Retinal pigment epithelial cell (primary cell): ENCODE measurements at regions not wholly inside any gene's neighbourhood (a gene's known extent, or its start where the extent isn't known, plus 50 kb on each side); places are given as distances from the start of the nearest gene placed in this dataset.

ENCODE experiments used
- DNase-seq: peaks from one replicate; pipeline ENCODE4 v3.0.0-alpha.2; 2010; ENCODE audit warnings: low read depth
- H3K4me3 ChIP-seq: 2 replicates; pipeline ENCODE4 v1.5.1; 2011; ENCODE audit warnings: mild to moderate bottlenecking, low read length, control low read depth, moderate library complexity
- TF ChIP-seq, protein P1 (sequence below): conservative IDR thresholded peaks from 2 replicates; pipeline ENCODE4 v1.5.1; 2011; ENCODE audit warnings: low read depth, low read length, control low read depth, inconsistent platforms

DNA sequence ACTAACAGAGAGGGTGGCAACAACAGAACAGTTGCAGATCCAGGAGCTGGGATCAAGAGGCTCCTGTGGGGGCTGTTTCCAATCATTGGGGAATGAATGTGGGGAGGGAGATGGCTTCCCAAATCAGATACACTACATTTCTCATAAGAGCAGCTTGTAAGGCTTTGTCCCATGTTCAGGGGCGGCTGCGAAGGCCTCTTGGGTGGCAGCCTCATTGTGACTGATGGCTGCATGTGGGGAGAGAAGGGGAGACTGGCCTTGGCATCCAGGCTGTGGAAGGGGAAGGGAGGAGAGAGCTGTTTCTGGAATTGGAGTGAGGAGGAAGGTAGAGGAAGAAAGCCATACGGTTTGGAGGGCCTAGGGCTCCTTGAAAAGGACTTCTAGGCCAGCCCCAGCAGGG, 326.6 kb upstream of the RGMA start:
- TF ChIP-seq, protein P1, sequence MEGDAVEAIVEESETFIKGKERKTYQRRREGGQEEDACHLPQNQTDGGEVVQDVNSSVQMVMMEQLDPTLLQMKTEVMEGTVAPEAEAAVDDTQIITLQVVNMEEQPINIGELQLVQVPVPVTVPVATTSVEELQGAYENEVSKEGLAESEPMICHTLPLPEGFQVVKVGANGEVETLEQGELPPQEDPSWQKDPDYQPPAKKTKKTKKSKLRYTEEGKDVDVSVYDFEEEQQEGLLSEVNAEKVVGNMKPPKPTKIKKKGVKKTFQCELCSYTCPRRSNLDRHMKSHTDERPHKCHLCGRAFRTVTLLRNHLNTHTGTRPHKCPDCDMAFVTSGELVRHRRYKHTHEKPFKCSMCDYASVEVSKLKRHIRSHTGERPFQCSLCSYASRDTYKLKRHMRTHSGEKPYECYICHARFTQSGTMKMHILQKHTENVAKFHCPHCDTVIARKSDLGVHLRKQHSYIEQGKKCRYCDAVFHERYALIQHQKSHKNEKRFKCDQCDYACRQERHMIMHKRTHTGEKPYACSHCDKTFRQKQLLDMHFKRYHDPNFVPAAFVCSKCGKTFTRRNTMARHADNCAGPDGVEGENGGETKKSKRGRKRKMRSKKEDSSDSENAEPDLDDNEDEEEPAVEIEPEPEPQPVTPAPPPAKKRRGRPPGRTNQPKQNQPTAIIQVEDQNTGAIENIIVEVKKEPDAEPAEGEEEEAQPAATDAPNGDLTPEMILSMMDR: no peak
- DNase-seq: no peak
- no peak overlapping the region for H3K4me3 ChIP-seq

DNA sequence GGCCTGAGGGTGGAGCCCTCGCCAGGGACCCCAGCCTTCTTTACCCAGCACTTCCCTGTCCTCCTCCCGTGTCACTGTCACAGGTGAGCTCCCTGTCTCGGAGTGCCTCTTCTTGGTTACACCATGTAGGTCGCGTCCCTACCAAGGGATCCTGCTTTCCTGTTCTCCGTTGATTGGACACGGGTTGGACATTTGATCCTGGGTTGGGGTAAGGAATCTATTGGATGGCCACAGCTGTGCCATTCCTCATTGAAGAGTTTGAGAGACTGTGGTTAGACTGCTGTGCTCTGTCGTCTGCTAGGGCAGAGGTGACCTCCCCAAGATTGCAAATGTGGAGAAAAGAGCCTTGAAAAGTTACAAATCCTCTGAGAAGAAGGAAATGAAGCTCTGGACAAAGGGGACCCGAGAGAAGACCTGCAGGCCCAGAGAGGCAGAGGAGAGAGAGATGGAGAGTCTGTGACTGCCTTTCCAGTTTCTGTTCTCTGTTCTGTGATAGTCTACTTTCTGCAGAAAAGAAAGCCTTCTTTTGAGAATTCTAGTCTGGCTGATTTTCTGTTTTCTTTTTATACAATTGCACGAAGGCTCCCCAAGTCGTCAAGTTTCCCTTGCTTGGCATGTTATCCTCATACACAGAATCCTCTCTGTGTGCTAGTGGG, 325.7 kb upstream of the RGMA start:
- DNase-seq: no peak
- TF ChIP-seq, protein P1: no peak
- H3K4me3 ChIP-seq: no peak overlapping the region

DNA sequence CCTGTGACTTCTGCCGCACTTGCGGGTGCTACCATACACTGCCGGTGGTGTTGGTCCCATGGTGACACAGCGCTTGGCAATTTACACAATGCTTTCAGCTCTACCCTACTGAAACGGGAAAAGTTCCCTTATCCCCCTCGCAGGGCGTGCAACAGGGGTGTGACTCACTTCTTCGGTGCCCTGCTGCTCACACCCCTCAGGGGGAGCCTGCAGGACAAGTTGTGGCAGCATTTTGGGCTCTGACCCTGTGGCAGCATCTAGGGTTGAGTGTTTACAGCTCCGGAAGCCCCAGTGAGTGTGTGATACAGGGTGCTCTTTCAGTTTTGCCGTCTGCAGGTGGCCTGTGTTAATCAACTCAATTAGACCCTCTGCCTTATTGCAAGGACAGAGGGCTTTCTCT, 324.7 kb upstream of the RGMA start:
- TF ChIP-seq, protein P1: no peak
- no peak for DNase-seq

DNA sequence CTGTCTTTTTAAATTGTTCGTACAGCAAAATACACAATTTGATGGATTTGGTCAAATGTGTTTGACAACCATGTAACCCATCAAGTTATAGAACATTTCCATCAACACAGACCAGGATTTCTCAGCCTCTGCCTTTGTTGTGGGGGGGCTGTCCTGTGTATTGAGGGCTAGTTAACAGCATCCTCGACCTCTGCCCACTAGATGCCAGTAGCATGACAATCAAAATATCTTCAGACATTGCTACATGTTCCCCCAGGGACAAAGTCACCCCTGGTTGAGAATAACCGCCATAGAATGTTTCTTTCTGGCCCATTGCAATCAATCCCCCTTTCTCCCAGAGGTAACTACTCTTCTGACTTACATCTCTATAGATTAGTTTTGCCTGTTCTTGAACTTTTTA, 310.1 kb upstream of the RGMA start:
- no peak for DNase-seq
- TF ChIP-seq, protein P1: no peak
- no peak overlapping the region for H3K4me3 ChIP-seq

More for the DNA sequence above, 324.7 kb upstream of the RGMA start:
- H3K4me3 ChIP-seq: no peak overlapping the region

DNA sequence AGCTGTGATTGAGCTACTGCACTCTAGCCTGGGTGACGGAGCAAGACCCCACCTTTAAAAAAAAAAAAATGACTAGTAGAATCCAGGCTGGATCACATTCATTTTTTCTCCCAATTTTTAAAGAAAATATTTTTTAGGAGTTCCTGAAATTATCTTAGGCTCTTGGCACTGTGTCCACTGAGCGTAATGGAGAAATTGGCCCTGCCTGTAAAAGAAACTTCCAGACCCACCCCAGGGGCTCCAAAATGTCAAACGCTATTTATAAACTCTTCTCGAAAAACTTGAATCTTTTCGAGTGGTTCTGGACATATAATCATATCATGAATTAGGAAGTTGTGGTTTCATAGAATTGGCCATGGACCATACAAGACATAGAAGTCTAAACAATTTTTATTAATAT, 300.2 kb upstream of the RGMA start:
- TF ChIP-seq, protein P1: no peak
- H3K4me3 ChIP-seq: no peak overlapping the region
- no peak for DNase-seq

DNA sequence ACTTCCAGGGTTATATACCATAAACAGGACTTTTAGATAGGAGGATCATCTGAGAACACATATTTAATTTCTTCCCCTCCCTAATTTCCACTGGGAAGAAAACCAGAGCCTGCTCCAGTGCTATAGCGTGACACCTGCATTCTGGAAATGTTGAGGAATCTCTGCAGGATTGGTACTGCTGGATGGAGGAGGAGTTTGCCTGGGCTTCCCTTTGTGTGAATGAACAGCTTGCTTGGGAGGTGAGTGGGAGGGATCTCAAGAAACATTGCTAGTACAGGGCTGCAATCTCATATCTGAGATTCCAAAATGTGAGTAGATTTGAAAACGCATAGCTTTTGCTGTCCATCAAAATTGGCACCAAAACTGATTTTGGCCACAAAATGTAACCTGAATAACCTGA, 295.9 kb upstream of the RGMA start:
- TF ChIP-seq, protein P1: no peak

DNA sequence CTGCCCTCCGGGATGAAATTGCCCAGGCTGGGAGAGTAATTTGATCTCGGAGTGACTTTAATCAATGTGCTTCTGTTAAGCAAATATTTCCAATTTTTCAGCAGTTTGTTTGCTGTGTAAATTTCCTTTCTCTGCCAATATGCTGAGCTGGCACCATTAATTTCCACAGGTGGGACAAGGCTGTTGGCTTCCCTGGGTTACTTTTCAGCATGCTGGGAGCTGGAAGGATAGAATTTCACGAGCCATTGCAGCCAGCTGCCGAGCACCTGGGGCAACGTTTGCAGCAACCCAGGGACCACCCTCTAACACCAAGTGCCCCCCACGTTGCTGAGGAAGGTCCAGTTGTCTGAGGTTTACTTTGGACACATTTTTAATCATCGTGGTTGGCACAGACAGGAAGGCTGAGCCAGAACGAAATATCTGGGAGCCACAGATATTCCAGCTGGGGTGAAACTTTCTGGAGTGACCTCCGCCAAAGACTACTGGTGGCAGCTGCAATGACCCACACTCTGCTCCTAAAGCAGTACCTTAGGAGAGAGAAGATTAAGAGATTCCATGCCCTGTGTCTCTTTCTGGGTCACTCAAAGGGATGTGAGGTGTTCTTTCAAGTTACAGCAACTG, 293.3 kb upstream of the RGMA start:
- no peak for DNase-seq
- H3K4me3 ChIP-seq: no peak overlapping the region
- TF ChIP-seq, protein P1: no peak

More for the DNA sequence above, 295.9 kb upstream of the RGMA start:
- no peak overlapping the region for H3K4me3 ChIP-seq
- no peak for DNase-seq
